Panc1 (cell line): ENCODE measurements at regions not wholly inside any gene's neighbourhood (a gene's known extent, or its start where the extent isn't known, plus 50 kb on each side); places are given as distances from the start of the nearest gene placed in this dataset.

Source experiments
- POLR2AphosphoS5 ChIP-seq: IDR thresholded peaks from 2 replicates; pipeline ENCODE4 v1.6.1; 2012; ENCODE audit warnings: mild to moderate bottlenecking, low read depth, low read length, moderate library complexity
- TF ChIP-seq, protein P1 (sequence below): fragments of 450-650 bp; IDR thresholded peaks from 2 replicates; pipeline ENCODE4 v1.5.1; 2017; ENCODE audit warnings: mild to moderate bottlenecking
- TF ChIP-seq, protein P2 (sequence below), 2 experiments: IDR thresholded peaks; 2 replicates each; pipeline ENCODE4 v1.6.1; 2011 to 2012; ENCODE audit warnings: low read depth in 2 of 2, control low read depth in 1 of 2, low read length in 1 of 2, mild to moderate bottlenecking in 1 of 2, moderate library complexity in 1 of 2; ENCODE audit not compliant: insufficient read depth in 1 of 2

DNA sequence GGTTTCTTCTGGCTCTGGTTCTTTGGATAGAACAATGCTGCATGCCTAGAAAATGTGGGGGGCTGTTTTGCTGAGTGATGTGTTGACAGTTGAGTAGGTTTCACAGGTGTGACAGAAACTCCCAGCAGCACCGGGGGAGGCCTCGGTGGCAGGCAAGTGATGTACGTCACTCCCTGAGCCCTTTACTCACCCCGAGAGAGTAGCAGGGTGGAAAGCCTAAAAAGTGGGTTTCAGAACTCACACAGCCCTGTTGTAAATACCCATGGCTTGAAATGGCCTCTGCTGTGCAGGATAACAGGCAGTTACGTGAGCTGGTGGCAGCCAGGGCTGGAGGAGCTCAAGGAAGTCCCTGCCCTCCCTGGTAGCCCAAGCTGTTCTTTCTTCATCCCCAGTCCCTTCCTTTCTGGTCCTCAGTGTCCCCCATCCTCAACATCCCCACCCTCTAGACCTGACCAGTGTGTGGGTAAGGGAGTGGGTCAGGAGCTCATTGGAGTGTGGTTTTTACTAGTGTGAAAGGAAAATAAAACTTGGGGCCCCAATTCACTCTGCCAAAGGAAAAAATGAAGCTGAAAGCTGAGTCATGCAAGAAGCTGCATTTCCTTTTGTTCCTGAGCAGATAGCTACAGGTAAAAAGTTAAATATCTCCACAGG is 258.1 kb downstream of the STK31 start:
- TF ChIP-seq, protein P1, sequence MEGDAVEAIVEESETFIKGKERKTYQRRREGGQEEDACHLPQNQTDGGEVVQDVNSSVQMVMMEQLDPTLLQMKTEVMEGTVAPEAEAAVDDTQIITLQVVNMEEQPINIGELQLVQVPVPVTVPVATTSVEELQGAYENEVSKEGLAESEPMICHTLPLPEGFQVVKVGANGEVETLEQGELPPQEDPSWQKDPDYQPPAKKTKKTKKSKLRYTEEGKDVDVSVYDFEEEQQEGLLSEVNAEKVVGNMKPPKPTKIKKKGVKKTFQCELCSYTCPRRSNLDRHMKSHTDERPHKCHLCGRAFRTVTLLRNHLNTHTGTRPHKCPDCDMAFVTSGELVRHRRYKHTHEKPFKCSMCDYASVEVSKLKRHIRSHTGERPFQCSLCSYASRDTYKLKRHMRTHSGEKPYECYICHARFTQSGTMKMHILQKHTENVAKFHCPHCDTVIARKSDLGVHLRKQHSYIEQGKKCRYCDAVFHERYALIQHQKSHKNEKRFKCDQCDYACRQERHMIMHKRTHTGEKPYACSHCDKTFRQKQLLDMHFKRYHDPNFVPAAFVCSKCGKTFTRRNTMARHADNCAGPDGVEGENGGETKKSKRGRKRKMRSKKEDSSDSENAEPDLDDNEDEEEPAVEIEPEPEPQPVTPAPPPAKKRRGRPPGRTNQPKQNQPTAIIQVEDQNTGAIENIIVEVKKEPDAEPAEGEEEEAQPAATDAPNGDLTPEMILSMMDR: no peak
- TF ChIP-seq, protein P2, sequence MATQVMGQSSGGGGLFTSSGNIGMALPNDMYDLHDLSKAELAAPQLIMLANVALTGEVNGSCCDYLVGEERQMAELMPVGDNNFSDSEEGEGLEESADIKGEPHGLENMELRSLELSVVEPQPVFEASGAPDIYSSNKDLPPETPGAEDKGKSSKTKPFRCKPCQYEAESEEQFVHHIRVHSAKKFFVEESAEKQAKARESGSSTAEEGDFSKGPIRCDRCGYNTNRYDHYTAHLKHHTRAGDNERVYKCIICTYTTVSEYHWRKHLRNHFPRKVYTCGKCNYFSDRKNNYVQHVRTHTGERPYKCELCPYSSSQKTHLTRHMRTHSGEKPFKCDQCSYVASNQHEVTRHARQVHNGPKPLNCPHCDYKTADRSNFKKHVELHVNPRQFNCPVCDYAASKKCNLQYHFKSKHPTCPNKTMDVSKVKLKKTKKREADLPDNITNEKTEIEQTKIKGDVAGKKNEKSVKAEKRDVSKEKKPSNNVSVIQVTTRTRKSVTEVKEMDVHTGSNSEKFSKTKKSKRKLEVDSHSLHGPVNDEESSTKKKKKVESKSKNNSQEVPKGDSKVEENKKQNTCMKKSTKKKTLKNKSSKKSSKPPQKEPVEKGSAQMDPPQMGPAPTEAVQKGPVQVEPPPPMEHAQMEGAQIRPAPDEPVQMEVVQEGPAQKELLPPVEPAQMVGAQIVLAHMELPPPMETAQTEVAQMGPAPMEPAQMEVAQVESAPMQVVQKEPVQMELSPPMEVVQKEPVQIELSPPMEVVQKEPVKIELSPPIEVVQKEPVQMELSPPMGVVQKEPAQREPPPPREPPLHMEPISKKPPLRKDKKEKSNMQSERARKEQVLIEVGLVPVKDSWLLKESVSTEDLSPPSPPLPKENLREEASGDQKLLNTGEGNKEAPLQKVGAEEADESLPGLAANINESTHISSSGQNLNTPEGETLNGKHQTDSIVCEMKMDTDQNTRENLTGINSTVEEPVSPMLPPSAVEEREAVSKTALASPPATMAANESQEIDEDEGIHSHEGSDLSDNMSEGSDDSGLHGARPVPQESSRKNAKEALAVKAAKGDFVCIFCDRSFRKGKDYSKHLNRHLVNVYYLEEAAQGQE (IDR thresholded peaks at IDR 0.05; ENCODE audit: insufficient read depth in 1 of 2, low read depth in 2 of 2, low read length in 1 of 2): no peak
- TF ChIP-seq POLR2AphosphoS5: no peak
